CD14-positive monocyte (primary cell): ENCODE measurements at regions not wholly inside any gene's neighbourhood (a gene's known extent, or its start where the extent isn't known, plus 50 kb on each side); places are given as distances from the start of the nearest gene placed in this dataset.

Source experiments
- DNase-seq, 3 donors: peaks; one replicate each; pipeline ENCODE4 v3.0.0-alpha.2; 2011 to 2022
- H2AFZ ChIP-seq: 2 replicates; pipeline ENCODE4 v1.6.0; 2012; ENCODE audit warnings: mild to moderate bottlenecking, low read depth, low read length, inconsistent platforms; ENCODE audit not compliant: insufficient read depth, poor library complexity, severe bottlenecking
- H3K27ac ChIP-seq, 2 donors: 1 replicate in 1 of 2; 2 replicates in 1 of 2; pipeline ENCODE4 v1.5.1; 2012 to 2013; ENCODE audit warnings: low read length in 2 of 2, control low read depth in 1 of 2, inconsistent platforms in 1 of 2, low read depth in 1 of 2, mild to moderate bottlenecking in 1 of 2
- H3K27me3 ChIP-seq, 2 donors: one replicate each; pipeline versions ENCODE4 v1.6.0 to v1.6.1; 2011 to 2013; ENCODE audit warnings: low read length in 2 of 2; ENCODE audit not compliant: control insufficient read depth in 2 of 2, insufficient read depth in 2 of 2
- H3K36me3 ChIP-seq, 2 donors: replicated peaks in 1 of 2; 1 replicate in 1 of 2; 2 replicates in 1 of 2; pipeline versions ENCODE4 v1.5.1 to v1.6.1; 2012 to 2013; ENCODE audit warnings: low read length in 2 of 2, control low read depth in 1 of 2, inconsistent platforms in 1 of 2, mild to moderate bottlenecking in 1 of 2; ENCODE audit not compliant: insufficient read depth in 2 of 2, control insufficient read depth in 1 of 2
- H3K4me1 ChIP-seq, 2 donors: 1 replicate in 1 of 2; 2 replicates in 1 of 2; pipeline versions ENCODE4 v1.5.1 to v1.6.1; 2012 to 2013; ENCODE audit warnings: low read length in 2 of 2, control low read depth in 1 of 2, inconsistent platforms in 1 of 2, mild to moderate bottlenecking in 1 of 2, moderate library complexity in 1 of 2; ENCODE audit not compliant: insufficient read depth in 2 of 2, control insufficient read depth in 1 of 2
- H3K4me2 ChIP-seq: replicated peaks from 2 replicates; pipeline ENCODE3; 2012; ENCODE audit warnings: low read length, moderate library complexity, mild to moderate bottlenecking; ENCODE audit not compliant: poor library complexity, severe bottlenecking; ENCODE audit errors: extremely low read depth
- H3K4me3 ChIP-seq, 3 experiments: fragments of 200-600 bp in 1 of 3; sonication (generic) in 1 of 3; replicated peaks in 1 of 3; 1 replicate in 2 of 3; 2 replicates in 1 of 3; pipeline ENCODE4 v1.5.1; 2011 to 2013; ENCODE audit warnings: low read length in 3 of 3, mild to moderate bottlenecking in 3 of 3, control low read depth in 2 of 3, low read depth in 2 of 3, inconsistent platforms in 1 of 3, moderate library complexity in 1 of 3
- H3K79me2 ChIP-seq: 2 replicates; pipeline ENCODE4 v1.6.0; 2012; ENCODE audit warnings: mild to moderate bottlenecking, control low read depth, inconsistent platforms, low read length, moderate library complexity; ENCODE audit not compliant: insufficient read depth
- H3K9ac ChIP-seq: 2 replicates; pipeline ENCODE4 v1.6.0; 2017; ENCODE audit warnings: low read length, mild to moderate bottlenecking; ENCODE audit not compliant: insufficient read depth, poor library complexity, severe bottlenecking
- H3K9me3 ChIP-seq, 2 donors: replicated peaks in 1 of 2; 1 replicate in 1 of 2; 2 replicates in 1 of 2; pipeline versions ENCODE4 v1.5.1 to v1.6.1; 2012 to 2013; ENCODE audit warnings: low read length in 2 of 2, control low read depth in 1 of 2; ENCODE audit not compliant: control insufficient read depth in 1 of 2, insufficient read depth in 1 of 2
- H4K20me1 ChIP-seq: 2 replicates; pipeline ENCODE4 v1.6.0; 2012; ENCODE audit warnings: mild to moderate bottlenecking, low read length, control low read depth, moderate library complexity; ENCODE audit not compliant: insufficient read depth
- H3K27ac Mint-ChIP-seq, 7 donors: one replicate each; pipeline ENCODE4 v1.8.0; 2020; ENCODE audit warnings: mild to moderate bottlenecking in 7 of 7, mixed read lengths in 7 of 7, moderate library complexity in 6 of 7, inconsistent platforms in 2 of 7
- H3K27me3 Mint-ChIP-seq, 3 donors: one replicate each; pipeline ENCODE4 v1.8.0; 2021 to 2022; ENCODE audit warnings: low read depth in 3 of 3, mild to moderate bottlenecking in 3 of 3, mixed read lengths in 3 of 3, moderate library complexity in 3 of 3, inconsistent platforms in 1 of 3
- H3K36me3 Mint-ChIP-seq, 2 donors: one replicate each; pipeline ENCODE4 v1.8.0; 2020; ENCODE audit warnings: mixed read lengths in 2 of 2, inconsistent platforms in 1 of 2, mild to moderate bottlenecking in 1 of 2
- H3K4me1 Mint-ChIP-seq: one replicate; pipeline ENCODE4 v1.8.0; 2020; ENCODE audit warnings: mild to moderate bottlenecking, mixed read lengths
- H3K4me3 Mint-ChIP-seq, 2 donors: one replicate each; pipeline ENCODE4 v1.8.0; 2020; ENCODE audit warnings: mild to moderate bottlenecking in 2 of 2, mixed read lengths in 2 of 2, moderate library complexity in 1 of 2
- H3K9me3 Mint-ChIP-seq, 7 donors: one replicate each; pipeline ENCODE4 v1.8.0; 2020 to 2022; ENCODE audit warnings: mixed read lengths in 7 of 7, mild to moderate bottlenecking in 6 of 7, moderate library complexity in 6 of 7, inconsistent platforms in 2 of 7
- WGBS: methylation state at CpG from one replicate; pipeline ENCODE4 v1.1.5; 2013; ENCODE audit warnings: missing lambda C conversion rate; ENCODE audit not compliant: insufficient coverage; 5-methylcytosine and 5-hydroxymethylcytosine counted together
- intact Hi-C, 2 donors: fragments of 100-400 bp; cut with micrococcal nuclease; formaldehyde crosslinking; loops; one replicate each; pipeline versions ENCODE4 v1.15.0 to v1.15.1; 2023
- TF ChIP-seq, protein P1 (sequence below): fragments of 200-600 bp; IDR thresholded peaks from one replicate; pipeline ENCODE4 v1.8.0; 2022; ENCODE audit warnings: antibody characterized with exemption, mild to moderate bottlenecking

DNA sequence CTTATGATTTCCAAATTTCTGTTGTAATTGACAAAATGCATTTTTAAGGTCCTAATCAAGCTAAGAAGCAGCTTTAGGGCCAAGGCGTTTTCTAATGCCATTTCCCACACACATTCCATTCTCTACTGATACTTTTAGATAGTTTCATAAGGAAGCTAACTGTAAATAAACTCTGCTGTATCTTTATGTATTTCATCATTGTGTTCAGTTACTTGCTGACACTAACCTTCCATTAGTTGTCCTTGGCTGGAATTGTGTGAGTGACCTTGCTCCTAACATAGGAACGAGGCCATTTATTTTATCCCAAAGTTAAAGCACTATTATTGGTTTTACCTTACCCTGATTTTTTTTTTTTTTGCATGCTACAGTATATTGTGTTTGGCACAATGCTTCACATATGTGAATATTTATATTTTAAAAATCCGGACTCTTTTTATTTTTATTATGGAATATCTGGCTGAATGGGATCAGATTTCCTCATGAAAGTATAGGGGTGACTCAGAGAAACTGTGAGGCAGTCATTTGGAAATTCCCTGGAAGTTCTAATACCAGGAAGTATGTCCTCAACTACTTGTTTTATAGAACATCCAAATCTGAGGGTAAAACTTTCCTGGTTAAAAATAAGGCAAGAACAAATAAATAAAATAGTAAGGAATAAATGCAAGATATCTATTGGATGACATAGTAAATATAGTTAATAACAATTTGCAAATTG, 62.7 kb upstream of the SORBS2 start:
- no peaks in the 10 kb centered on the region for H4K20me1 ChIP-seq
- H3K4me2 ChIP-seq = no peak overlapping the region
- H3K36me3 Mint-ChIP-seq = no peaks in the 10 kb centered on the region
- WGBS = no CpG with 5 or more reads among the region's 3 CpGs
- H3K27ac Mint-ChIP-seq = no peak overlapping the region
- no peaks in the 10 kb centered on the region for H3K4me1 ChIP-seq
- H3K4me1 Mint-ChIP-seq = no peaks in the 10 kb centered on the region
- intact Hi-C loops = no loop called here
- no peak for DNase-seq
- no peaks in the 10 kb centered on the region for H3K79me2 ChIP-seq
- no peak overlapping the region for H3K27ac ChIP-seq
- H3K4me3 Mint-ChIP-seq = no peak overlapping the region
- H3K36me3 ChIP-seq = no peaks in the 10 kb centered on the region
- no peak overlapping the region for H2AFZ ChIP-seq
- no peaks in the 10 kb centered on the region for H3K9me3 ChIP-seq
- TF ChIP-seq, protein P1, sequence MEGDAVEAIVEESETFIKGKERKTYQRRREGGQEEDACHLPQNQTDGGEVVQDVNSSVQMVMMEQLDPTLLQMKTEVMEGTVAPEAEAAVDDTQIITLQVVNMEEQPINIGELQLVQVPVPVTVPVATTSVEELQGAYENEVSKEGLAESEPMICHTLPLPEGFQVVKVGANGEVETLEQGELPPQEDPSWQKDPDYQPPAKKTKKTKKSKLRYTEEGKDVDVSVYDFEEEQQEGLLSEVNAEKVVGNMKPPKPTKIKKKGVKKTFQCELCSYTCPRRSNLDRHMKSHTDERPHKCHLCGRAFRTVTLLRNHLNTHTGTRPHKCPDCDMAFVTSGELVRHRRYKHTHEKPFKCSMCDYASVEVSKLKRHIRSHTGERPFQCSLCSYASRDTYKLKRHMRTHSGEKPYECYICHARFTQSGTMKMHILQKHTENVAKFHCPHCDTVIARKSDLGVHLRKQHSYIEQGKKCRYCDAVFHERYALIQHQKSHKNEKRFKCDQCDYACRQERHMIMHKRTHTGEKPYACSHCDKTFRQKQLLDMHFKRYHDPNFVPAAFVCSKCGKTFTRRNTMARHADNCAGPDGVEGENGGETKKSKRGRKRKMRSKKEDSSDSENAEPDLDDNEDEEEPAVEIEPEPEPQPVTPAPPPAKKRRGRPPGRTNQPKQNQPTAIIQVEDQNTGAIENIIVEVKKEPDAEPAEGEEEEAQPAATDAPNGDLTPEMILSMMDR = no peak
- H3K4me3 ChIP-seq = no peak overlapping the region
- peaks cover 0 to 4% (median 3%) of the 10 kb centered on the region in 3 donors for H3K27me3 Mint-ChIP-seq
- H3K27me3 ChIP-seq = no peaks in the 10 kb centered on the region
- peaks cover 0 to 3% (median 0%) of the 10 kb centered on the region in 7 donors for H3K9me3 Mint-ChIP-seq
- no peak overlapping the region for H3K9ac ChIP-seq

DNA sequence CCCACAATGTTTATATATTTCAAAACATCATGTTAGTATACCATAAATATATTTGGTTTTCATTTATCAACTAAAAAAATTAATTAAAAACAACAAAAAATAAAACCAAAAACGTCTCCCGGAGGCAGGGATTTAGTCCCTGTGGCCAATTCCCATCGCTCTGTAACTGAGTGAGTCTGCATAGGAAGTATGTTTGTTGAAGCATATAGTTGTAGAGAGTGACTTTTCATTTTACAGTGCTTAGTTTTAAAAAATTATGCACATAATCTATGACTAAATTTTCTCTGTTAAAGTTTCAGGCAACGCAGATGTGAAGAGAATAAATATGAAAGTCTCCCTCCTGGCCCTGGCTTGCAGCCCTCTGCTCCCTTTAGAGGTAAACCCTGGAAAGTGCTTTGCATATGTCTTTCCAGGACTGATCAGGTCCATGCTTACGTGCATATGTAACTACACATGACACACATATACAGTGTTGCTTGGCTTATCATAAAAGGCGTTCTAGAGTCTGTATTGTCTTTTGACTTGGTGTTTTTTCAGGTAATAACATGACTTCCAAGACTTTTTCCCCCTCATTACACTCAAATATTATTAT, 63.4 kb upstream of the SORBS2 start:
- no peaks in the 10 kb centered on the region for H3K79me2 ChIP-seq
- H4K20me1 ChIP-seq = no peaks in the 10 kb centered on the region
- Mint-ChIP-seq H3K27ac (no peak overlapping the region), H3K9me3 (peaks cover 0 to 3% (median 0%) of the 10 kb centered on the region in 7 donors), H3K4me1 (no peaks in the 10 kb centered on the region), H3K36me3 (no peaks in the 10 kb centered on the region), H3K4me3 (no peak overlapping the region), H3K27me3 (peaks cover 0 to 4% (median 0%) of the 10 kb centered on the region in 3 donors)
- no peaks in the 10 kb centered on the region for H3K4me1 ChIP-seq
- H3K9me3 ChIP-seq = no peaks in the 10 kb centered on the region
- no peak overlapping the region for H3K27ac ChIP-seq
- no peak for DNase-seq
- no peak overlapping the region for H3K9ac ChIP-seq
- no peak overlapping the region for H3K4me2 ChIP-seq
- TF ChIP-seq, protein P1 = no peak
- no peaks in the 10 kb centered on the region for H3K27me3 ChIP-seq
- H3K4me3 ChIP-seq = no peak overlapping the region
- intact Hi-C loops = no loop called here
- WGBS = no CpG with 5 or more reads among the region's 6 CpGs
- H2AFZ ChIP-seq = no peak overlapping the region
- no peaks in the 10 kb centered on the region for H3K36me3 ChIP-seq
